HG03025 (cell line): ENCODE measurements at regions not wholly inside any gene's neighbourhood (a gene's known extent, or its start where the extent isn't known, plus 50 kb on each side); places are given as distances from the start of the nearest gene placed in this dataset.

Experiments used
- ATAC-seq: cut with Tn5 transposase; IDR thresholded peaks from one replicate; pipeline ENCODE4 v1.9.1; 2021; ENCODE audit warnings: mild to moderate bottlenecking, moderate library complexity; ENCODE audit not compliant: unreplicated experiment, low FRiP score

- ATAC-seq, result no peak
These were observed 682.0 kb upstream of the ID2 start for GRCh38 chr2:7999683-8000476.

GRCh38 chr2:8000870-8001269 lies 681.0 kb upstream of the ID2 start:
- ATAC-seq, result no peak

- ATAC-seq, result no peak
These were observed 679.0 kb upstream of the ID2 start for GRCh38 chr2:8002765-8003393.

GRCh38 chr2:8003462-8004075 lies 678.3 kb upstream of the ID2 start:
- ATAC-seq, result no peak

- no peak for ATAC-seq
These were observed 677.6 kb upstream of the ID2 start for GRCh38 chr2:8004250-8004681.

- ATAC-seq, result no peak
These were observed 675.7 kb upstream of the ID2 start for GRCh38 chr2:8006181-8006580.

- no peak for ATAC-seq
These were observed 675.2 kb upstream of the ID2 start for GRCh38 chr2:8006626-8007025.

GRCh38 chr2:8009010-8009597 lies 672.8 kb upstream of the ID2 start:
- ATAC-seq, result no peak

GRCh38 chr2:8015848-8016600 lies 665.8 kb upstream of the ID2 start:
- ATAC-seq, result no peak

GRCh38 chr2:8016688-8017087 lies 665.2 kb upstream of the ID2 start:
- ATAC-seq, result no peak

GRCh38 chr2:8018956-8019355 lies 662.9 kb upstream of the ID2 start:
- no peak for ATAC-seq

GRCh38 chr2:8019934-8020333 lies 661.9 kb upstream of the ID2 start:
- no peak for ATAC-seq

GRCh38 chr2:8021921-8022320 lies 659.9 kb upstream of the ID2 start:
- no peak for ATAC-seq

- ATAC-seq, result no peak
These were observed 658.8 kb upstream of the ID2 start for GRCh38 chr2:8022908-8023640.

GRCh38 chr2:8024506-8024905 lies 657.4 kb upstream of the ID2 start:
- ATAC-seq, result no peak

GRCh38 chr2:8026381-8026780 lies 655.5 kb upstream of the ID2 start:
- no peak for ATAC-seq

- no peak for ATAC-seq
These were observed 654.5 kb upstream of the ID2 start for GRCh38 chr2:8027387-8027786.

- ATAC-seq, result no peak
These were observed 653.8 kb upstream of the ID2 start for GRCh38 chr2:8028036-8028435.

GRCh38 chr2:8028436-8028835 lies 653.4 kb upstream of the ID2 start:
- no peak for ATAC-seq

- no peak for ATAC-seq
These were observed 652.9 kb upstream of the ID2 start for GRCh38 chr2:8028981-8029380.
